Ammon's horn (tissue), 1 donor: ENCODE measurements at regions not wholly inside any gene's neighbourhood (a gene's known extent, or its start where the extent isn't known, plus 50 kb on each side); places are given as distances from the start of the nearest gene placed in this dataset.

Experiments used
- DNase-seq: peaks from one replicate; pipeline ENCODE4 v3.0.0-alpha.2; 2016; ENCODE audit warnings: low spot score

- no peak for DNase-seq
These were observed 75.4 kb upstream of the CLDN14 start for GRCh38 chr21:36555199-36555800.

- no peak for DNase-seq
These were observed 77.4 kb upstream of the CLDN14 start for GRCh38 chr21:36557316-36557715.

GRCh38 chr21:36560933-36561575 is 81.1 kb upstream of the CLDN14 start:
- no peak for DNase-seq

GRCh38 chr21:36563341-36563926 is 83.5 kb upstream of the CLDN14 start:
- no peak for DNase-seq

GRCh38 chr21:36564647-36565046 is 84.7 kb upstream of the CLDN14 start:
- no peak for DNase-seq

GRCh38 chr21:36565540-36565939 is 85.6 kb upstream of the CLDN14 start:
- DNase-seq, result no peak

- no peak for DNase-seq
These were observed 86.7 kb upstream of the CLDN14 start for GRCh38 chr21:36566644-36567043.

- no peak for DNase-seq
These were observed 87.4 kb upstream of the CLDN14 start for GRCh38 chr21:36567216-36567885.

GRCh38 chr21:36569511-36569910 is 89.6 kb upstream of the CLDN14 start:
- DNase-seq, result no peak

- DNase-seq, result no peak
These were observed 91.6 kb upstream of the CLDN14 start for GRCh38 chr21:36571556-36571955.

GRCh38 chr21:36572039-36572438 is 92.1 kb upstream of the CLDN14 start:
- DNase-seq, result no peak

- DNase-seq, result no peak
These were observed 95.4 kb upstream of the CLDN14 start for GRCh38 chr21:36575306-36575705.

- DNase-seq, result peak; percentile 38
These were observed 96.5 kb upstream of the CLDN14 start for GRCh38 chr21:36576441-36576840.

GRCh38 chr21:36579898-36580297 is 100.0 kb upstream of the CLDN14 start:
- no peak for DNase-seq

GRCh38 chr21:36582271-36582670 is 102.3 kb upstream of the CLDN14 start:
- no peak for DNase-seq

- no peak for DNase-seq
These were observed 103.7 kb upstream of the CLDN14 start for GRCh38 chr21:36583591-36583990.

GRCh38 chr21:36584980-36585940 is 105.3 kb upstream of the CLDN14 start:
- no peak for DNase-seq

- DNase-seq, result no peak
These were observed 107.5 kb upstream of the CLDN14 start for GRCh38 chr21:36587388-36587787.

GRCh38 chr21:36589352-36589971 is 109.5 kb upstream of the SIM2 start:
- DNase-seq, result no peak

- no peak for DNase-seq
These were observed 107.5 kb upstream of the SIM2 start for GRCh38 chr21:36591326-36591970.

- DNase-seq, result no peak
These were observed 102.7 kb upstream of the SIM2 start for GRCh38 chr21:36596174-36596573.
